NAMALWA (cell line): ENCODE measurements at regions not wholly inside any gene's neighbourhood (a gene's known extent, or its start where the extent isn't known, plus 50 kb on each side); places are given as distances from the start of the nearest gene placed in this dataset.

Experiments used
- DNase-seq: peaks from one replicate; pipeline ENCODE4 v3.0.0-alpha.2; 2015; ENCODE audit warnings: low spot score

- no peak for DNase-seq
Measured at GRCh38 chr1:164948101-164948500, 389.1 kb downstream of the PBX1 start.

- DNase-seq = no peak
Measured at GRCh38 chr1:164937291-164937690, 378.3 kb downstream of the PBX1 start.

- no peak for DNase-seq
Measured at GRCh38 chr1:164932580-164932979, 373.6 kb downstream of the PBX1 start.

GRCh38 chr1:164930833-164931232 is 371.8 kb downstream of the PBX1 start:
- DNase-seq = no peak

GRCh38 chr1:164930241-164930640 is 371.3 kb downstream of the PBX1 start:
- DNase-seq = no peak

- no peak for DNase-seq
Measured at GRCh38 chr1:164928232-164928812, 369.3 kb downstream of the PBX1 start.

- no peak for DNase-seq
Measured at GRCh38 chr1:164926107-164926506, 367.1 kb downstream of the PBX1 start.

- DNase-seq = no peak
Measured at GRCh38 chr1:164922585-164922984, 363.6 kb downstream of the PBX1 start.

GRCh38 chr1:164921493-164921892 is 362.5 kb downstream of the PBX1 start:
- DNase-seq = no peak

- no peak for DNase-seq
Measured at GRCh38 chr1:164918140-164918539, 359.2 kb downstream of the PBX1 start.

GRCh38 chr1:164914208-164914607 is 355.2 kb downstream of the PBX1 start:
- DNase-seq = no peak

- DNase-seq = no peak
Measured at GRCh38 chr1:164912290-164912689, 353.3 kb downstream of the PBX1 start.

GRCh38 chr1:164910671-164911070 is 351.7 kb downstream of the PBX1 start:
- no peak for DNase-seq

GRCh38 chr1:164907666-164908065 is 348.7 kb downstream of the PBX1 start:
- DNase-seq = no peak

- no peak for DNase-seq
Measured at GRCh38 chr1:164905869-164906268, 346.9 kb downstream of the PBX1 start.

GRCh38 chr1:164902491-164902890 is 343.5 kb downstream of the PBX1 start:
- DNase-seq = no peak
